Fibroblast of lung (primary cell): ENCODE measurements at regions not wholly inside any gene's neighbourhood (a gene's known extent, or its start where the extent isn't known, plus 50 kb on each side); places are given as distances from the start of the nearest gene placed in this dataset.

Source experiments
- CTCF ChIP-seq, 2 donors: IDR thresholded peaks in 1 of 2; conservative IDR thresholded peaks in 1 of 2; 1 replicate in 1 of 2; 2 replicates in 1 of 2; pipeline ENCODE4 v1.5.1; 2011 to 2012; ENCODE audit warnings: low read length in 2 of 2, control low read depth in 1 of 2, inconsistent platforms in 1 of 2, low read depth in 1 of 2, mild to moderate bottlenecking in 1 of 2
- EZH2 ChIP-seq: IDR thresholded peaks from 2 replicates; pipeline ENCODE4 v1.5.1; 2012; ENCODE audit warnings: low read length, control low read depth, mild to moderate bottlenecking; ENCODE audit errors: missing control alignments

- no peak for TF ChIP-seq CTCF (conservative IDR thresholded peaks at IDR 0.05 in 1 of 2, IDR thresholded peaks at IDR 0.05 in 1 of 2; ENCODE audit: low read depth in 1 of 2, low read length in 2 of 2)
- no peak for TF ChIP-seq EZH2
These were observed 522.6 kb downstream of the QKI start for GRCh38 chr6:163937071-163937470.
